GM21381 (cell line): ENCODE measurements at regions not wholly inside any gene's neighbourhood (a gene's known extent, or its start where the extent isn't known, plus 50 kb on each side); places are given as distances from the start of the nearest gene placed in this dataset.

Source experiments
- ATAC-seq: cut with Tn5 transposase; IDR thresholded peaks from one replicate; pipeline ENCODE4 v1.9.1; 2021; ENCODE audit warnings: mild to moderate bottlenecking, moderate library complexity; ENCODE audit not compliant: unreplicated experiment

DNA sequence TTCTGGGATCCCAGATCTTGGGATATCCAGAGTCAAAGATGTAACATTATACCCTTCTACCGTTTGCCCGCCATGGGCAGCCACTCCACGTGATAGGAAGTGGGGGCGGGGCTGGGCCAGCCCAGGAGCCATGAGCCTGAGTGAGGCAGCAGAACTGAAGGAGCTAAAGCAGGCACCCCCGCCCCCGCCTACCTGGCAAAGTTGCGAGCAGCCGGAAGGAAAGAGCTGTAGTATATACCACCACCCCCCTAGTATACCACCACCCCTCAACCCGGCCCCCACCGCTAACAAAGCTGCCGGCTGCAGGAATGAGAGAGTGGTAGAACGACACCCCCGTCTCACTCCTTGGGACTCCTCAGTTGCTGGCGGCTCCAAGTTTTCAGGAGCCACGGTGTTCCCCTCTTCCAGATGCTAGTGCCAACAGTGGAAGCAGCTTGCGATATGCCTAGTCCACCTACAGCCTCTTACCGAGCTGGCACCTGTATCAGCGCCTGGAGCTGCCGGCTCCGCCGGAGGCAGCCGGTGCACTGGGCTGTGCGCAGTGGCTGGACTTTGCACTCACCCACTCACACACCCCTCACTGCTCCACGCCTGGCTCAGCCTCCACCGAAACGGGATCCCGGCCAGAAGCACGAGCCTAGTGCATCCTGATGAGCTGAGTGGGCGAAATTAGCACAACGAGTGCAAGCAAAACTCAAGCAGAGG is 230.7 kb upstream of the PRR20A start:
- ATAC-seq = no peak

DNA sequence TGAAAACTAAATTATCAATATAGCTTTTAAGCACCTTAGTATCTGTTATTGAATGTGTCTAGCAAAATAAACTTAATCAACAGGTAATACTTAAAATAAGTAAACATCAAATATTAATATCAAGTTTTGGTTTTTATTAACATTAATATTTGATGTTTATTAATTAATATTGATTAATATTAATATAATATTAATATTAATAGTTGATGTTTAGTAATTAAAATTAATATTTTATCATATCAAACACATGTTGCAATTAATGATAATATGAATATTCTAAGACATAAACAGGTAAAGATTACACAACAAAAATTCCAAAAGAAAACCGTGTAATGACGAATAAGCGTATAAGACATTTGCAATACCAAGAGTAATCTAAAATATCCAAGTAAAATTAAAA is 222.8 kb upstream of the PRR20A start:
- no peak for ATAC-seq

DNA sequence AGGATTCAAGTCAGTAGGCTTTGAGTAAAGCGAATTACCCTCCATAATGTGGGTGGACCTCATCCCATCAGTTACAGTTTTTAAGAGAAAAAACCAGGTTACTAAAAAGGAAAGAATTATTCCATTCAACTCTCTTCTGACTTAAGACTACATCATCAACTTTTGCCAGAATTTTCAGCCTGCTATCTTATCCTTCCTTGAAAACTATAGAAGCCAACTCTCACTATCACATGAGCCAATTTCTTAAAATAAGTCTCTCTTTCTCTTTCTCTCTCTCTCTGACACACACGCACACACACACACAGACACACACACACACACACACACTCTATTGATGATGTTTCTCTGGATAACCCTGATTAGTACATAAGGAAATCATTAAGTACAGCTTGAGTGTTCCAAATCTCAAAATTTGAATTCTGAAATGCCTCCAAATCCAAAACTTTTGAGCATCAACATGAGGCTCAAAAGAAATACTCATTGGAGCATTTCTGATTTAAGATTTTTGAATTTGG is 217.0 kb upstream of the PRR20A start:
- no peak for ATAC-seq

DNA sequence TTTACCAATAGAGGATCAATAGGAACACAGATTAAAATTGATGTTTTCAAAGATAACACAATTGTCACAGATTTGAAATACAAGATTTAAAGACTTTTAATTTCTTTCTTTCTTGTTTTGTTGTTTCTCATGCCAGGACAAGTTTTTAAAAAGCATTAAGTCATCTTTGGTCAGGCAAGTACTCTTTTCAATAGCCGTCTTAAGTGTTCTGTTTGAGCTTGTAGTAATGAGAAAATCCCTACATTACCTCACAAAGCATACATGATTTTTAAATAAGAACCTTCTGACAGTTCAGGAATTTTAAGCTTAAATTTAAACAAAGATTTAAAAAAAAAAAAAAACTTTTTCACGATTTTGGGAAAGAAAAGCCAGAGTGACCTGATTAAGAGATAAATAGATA is 216.3 kb upstream of the PRR20A start:
- ATAC-seq = no peak

DNA sequence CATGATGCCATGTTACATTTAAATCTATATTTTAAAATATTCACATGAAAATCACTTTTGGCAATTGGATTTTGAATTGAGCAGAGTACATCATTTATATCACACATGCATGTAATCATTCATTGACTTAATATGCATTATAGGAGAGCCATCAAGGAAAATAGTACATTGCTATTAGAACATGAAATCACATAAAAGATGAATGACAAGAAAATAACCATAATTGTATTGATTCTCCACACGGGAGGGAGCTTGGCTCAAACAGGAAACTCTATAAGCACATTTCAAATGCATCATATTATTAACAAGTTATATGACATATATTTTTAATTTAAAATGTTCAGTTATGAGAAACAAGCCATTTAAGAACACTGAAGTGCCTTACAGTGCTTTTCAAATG is 208.6 kb upstream of the PRR20A start:
- no peak for ATAC-seq

DNA sequence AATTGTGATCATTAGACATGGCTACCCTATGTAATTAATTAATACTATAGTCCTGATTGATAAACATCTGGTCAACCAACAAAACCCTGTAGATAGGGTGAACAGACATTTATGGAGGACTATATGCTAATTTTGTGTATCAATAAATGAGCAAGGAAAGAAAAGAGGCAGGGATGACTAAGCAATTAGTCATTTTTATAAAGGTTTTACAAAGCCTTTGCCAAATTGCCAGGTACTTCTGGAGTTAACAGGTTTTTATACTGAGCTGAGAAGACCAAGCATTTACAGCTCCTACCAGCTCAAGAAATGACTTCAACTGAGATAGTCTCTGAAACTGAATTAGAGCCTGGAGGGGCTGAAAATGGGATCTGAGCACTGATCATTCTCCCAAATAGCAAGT is 186.8 kb upstream of the PRR20A start:
- no peak for ATAC-seq

DNA sequence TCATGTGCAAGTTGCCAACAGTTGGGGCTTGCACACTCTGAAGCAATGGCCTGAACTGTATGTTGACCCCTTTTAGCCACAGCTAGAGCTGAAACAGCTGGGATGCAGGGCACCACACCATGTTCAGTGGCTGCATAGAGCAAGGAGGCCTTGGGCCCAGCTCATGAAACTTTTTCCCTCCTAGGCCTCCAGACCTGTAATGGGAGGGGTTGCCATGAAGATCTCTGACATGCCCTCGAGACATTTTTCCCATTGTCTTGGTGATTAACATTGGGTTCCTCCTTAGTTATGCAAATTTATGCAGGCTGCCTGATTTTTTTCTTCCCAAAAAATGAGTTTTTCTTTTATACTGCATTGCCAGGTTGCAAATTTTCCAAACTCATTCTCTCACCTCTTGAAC is 165.1 kb upstream of the PRR20A start:
- no peak for ATAC-seq

DNA sequence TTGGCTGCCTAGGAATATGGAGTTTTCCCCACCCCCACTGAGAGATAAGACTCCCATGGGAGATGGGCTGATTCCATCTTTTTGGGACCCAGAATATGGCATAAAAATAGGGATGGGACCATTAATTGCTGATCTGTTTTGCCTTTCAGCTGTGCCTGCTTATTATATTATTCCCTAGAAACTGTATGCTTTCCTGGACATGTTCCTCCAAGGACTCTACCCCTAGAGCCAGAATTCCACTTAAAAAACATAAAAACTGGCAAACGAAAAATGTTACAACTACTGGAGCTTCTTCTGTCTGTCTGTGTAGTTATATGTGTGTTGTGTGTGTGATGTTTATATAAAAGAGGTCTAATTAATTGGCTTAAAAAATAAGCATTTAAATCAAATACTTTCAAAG is 159.9 kb upstream of the PRR20A start:
- no peak for ATAC-seq

DNA sequence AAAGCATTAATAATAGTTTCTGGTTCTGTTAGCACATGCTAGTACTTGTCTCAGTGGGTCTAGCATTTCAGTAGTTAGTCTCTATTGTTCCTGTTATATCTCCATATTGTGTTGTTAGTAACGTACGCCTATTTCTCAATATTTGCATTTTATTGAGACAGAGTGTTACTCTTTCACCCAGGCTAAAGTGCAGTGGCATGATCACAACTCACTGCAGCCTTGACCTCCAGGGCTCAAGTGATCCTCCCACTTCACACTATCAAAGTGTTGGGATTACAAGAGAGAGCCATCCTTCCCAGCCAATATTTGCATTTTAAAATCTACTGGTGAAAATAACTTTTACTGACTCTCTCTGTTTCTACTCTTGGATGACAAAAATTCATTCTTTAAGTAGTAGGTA is 154.6 kb upstream of the PRR20A start:
- no peak for ATAC-seq

DNA sequence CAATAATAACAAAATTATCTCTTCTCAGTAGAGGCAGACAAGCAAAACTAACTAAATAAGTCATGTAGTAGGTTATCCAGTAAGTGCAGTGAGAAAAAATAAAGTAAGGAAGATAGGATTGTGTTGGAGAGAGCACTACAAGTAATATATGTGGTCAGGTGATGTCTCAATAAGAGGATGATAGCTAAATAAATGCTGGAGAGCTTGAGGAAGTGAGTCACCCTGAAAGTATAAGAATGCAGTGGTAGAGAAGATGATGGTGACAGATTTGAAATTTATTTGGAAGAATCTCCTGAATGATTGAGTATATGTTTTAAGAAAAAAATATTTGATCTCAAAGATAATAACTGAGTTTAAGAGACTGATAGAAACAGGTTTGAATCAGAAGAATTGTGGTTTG is 152.2 kb upstream of the PRR20A start:
- ATAC-seq = no peak

DNA sequence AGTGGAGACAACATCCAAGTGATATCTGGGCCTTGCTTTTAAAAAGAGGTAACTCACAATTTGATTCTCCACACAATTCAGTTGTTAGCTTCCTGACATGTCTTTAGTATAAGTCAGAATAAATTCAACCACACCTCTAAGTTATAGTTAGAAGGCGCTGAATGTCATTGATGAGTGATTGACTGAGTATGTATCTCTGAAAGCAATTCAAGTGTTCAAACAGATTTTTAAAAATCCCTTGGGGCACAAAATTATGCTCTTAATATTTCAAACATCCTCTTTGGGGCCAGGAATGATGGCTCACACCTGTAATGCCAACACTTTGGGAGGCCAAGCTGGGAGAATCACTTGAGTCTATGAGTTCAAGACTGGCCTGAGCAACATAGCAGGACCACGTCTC is 137.0 kb upstream of the PRR20A start:
- no peak for ATAC-seq

DNA sequence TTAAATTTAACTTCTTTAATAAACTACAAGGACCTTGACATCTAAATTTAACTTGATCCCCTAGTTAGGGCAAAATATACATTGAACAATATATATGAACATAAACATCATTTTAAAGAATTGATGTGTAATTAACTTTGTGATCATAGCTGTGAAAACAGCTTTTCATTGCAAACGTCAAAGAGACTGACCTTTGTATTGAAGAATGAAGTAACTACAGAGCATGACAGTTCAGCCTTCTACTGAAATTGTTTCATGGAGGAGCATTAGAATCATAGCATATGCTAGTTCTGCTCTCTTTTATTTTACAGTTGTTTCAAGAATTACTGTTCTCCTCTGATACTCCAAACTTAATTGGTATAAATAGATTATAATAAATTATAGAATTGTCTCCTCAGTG is 123.4 kb upstream of the PRR20A start:
- ATAC-seq = no peak

DNA sequence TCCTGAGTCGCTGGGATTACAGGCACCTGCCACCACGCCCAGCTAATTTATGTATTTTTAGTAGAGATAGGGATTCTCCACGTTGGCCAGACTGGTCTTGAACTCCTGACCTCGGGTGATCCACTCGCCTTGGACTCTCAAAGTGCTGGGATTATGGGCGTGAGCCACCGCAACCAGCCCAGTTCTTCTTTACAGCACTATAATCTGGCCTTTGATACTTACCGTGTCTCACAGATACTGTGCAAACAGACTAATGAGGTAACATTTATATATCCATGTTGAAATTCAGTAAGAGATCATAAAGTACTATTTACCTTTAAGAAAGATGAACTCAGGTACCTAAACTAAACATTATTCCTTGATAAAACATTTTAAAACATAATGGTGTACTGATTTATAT is 121.8 kb upstream of the PRR20A start:
- no peak for ATAC-seq

DNA sequence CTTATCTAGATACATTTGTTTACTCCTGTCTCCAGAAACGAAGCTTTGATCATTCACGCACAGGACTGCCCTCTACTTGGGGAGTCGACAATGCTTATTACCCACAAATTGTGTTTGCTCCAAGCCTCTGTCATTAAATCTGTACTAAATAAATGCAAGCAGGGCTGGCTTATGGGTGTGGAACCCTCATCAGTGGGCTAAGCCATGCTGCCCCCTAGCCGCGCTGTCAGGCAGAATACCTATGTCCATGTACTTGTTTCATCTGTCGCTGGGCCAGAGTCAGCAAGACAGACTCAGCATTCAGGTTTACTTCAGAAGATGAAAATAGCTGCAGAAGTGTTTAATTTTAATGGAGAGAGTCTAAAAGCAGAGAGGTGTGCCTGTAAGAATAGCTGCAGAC is 110.0 kb upstream of the PRR20A start:
- no peak for ATAC-seq

DNA sequence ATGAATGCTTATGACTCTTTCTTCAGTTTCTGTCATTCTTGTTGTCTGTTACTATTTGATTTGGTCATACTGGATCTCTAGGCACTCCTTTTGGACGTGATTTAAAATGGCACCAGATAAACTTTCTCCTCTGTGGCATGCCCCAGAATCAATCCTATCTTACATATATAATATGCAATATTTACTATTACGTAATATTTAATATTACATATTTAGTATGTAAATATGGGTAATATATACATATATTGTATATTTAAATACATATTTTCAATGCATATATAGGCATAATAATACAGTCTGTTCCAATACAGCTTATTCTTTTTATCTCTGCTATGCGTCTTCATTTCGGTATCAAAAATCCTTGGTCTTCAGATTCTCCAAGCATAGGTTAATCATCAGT is 104.4 kb upstream of the PRR20A start:
- ATAC-seq = no peak

DNA sequence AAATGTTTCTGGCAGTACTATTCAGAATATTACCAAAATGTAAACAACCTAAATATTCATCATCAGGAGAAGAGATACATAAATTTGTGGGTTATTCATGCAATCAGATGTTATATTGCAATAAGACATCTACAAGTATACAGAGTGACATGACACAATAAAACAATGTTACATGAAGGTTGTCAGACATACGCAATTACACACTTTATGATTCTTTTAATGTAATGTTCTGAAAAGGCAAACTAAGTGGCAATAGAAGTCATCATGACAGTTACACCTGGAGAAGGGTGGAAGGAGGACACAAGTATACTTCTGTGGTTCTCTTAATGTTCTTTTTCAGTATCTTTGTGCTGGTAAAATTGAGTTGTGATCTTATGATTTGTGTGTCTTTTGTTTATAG is 95.8 kb upstream of the PRR20A start:
- no peak for ATAC-seq

DNA sequence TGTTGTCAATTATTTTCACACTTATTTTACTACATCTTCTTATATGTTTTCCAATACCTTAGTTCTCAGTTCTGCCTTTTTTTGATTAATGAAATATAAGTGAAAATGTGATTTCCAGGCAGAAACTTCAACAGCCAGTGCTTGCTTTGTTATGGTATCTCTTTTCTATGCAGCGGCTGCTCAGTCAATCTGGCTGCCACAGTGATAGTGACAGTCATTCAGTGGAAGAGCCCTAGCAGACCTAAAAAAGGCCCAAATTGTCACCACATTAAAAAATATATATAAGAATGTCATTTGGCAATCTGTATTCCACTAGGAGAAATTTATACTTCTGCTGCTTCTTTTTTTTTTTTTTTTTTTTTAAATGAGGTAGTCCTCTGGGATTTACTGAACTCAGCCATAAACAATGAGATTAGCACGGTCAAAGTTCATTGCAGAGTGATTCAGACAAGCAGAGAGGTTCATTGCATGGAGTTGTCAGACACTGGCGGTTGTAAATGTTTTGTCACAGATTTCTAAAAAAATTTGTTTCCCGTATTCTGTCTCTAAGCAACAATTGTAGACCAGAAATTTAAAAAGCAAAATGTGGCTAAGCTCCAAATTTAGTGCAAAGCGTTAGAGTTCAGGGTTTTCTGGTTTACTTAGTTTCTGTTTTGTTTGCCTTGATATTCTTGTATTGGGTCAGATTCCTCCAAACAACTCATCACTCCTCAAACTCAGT is 94.7 kb upstream of the PRR20A start:
- ATAC-seq = no peak

DNA sequence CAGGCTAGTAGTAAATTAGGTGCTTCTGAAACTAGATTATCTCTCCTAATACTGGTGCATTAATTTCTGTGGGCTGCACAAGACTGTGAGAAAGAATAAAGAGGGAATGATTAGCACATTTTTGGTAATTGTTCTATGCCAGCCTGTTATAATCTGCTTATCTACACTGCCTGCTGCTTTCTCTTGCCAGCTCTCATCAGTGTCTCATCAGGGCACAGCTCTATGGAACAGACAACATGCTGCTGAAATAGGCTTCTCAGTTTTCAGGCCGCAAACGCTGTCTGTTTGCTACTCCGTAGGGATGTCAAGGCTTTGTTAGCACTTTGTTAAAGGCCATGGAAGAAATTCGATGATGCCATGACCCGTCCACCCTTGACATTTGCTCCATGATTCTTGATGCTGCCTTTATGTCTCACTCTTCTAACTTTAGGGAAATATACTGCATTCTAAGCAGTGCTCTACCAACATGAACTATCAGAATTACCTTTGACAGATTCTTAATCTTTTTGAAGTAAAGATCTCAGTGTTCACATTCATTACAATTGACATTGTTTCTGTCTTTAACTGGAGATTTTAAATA is 84.0 kb upstream of the PRR20A start:
- no peak for ATAC-seq

DNA sequence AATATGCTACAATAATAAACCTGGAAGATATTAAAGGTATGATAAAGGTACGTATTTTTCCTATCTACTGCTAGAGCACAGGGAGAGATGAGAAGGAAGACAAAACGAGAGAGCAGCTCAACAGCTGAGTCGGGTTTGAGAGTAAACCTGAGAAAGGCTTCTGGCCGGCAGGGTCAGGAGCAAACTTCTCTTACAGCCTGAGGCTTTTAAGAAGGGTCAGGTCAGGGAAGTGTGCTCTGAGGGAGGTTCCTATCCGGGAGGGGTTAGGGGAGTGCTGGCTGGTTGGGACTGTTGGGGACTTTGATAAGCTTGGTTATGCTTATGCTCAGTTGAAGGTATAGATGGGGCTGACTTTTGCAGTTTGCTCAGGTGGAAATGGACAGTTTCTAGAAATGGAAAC is 77.7 kb upstream of the PRR20A start:
- ATAC-seq = no peak

DNA sequence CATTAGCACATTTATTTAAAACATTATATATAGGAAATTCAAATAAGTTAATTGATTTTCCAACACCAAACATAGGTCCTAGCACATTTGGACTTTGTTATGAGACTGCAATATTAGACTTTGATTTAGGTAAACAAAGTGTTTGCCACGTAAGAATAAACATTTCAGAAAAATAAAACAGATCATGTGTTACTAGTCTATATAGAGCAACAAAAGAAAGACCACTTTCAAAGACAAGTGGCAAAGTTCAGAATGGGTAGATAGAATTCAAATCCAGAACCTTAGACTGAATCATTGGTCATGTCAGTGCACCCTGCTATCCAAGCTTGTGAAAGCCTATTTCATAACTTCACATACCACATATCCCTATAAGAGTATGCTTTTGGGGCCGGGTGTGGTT is 66.7 kb upstream of the PRR20A start:
- no peak for ATAC-seq

DNA sequence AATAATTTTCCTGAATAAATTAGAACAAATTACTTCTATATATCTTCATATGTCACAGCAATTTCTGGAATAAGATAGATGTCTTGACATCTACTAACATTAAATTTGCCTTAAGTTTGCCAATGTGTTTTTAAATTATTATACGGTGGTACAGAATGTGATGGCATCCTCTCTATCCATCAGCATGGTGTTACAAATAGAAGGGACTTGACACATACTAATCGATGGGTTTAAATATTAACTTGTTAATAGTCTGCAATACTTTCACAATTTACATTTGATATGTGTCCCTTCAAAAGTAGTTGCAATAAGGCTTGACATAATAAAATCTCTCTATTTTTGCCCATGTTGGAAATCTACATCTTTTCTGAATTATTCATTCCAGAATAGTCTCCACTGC is 65.1 kb upstream of the PRR20A start:
- no peak for ATAC-seq

DNA sequence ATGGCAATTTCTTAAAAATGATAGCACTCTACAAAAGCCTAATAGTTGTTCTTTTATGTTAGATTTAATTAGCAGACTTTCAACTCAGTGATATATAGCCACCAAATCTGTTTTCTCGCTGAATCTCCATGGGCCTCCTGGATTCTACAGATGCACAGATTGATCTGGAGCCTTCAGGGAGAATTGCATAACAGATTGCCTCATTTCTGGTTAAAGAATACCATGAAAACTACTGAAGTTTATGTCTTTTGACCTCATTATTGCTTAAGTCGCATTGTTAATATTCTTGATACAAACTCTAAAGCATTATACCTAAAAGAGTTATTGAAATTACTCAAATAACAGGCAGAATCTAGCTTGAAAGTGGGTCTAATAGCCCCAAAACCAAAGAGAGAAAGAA is 53.7 kb upstream of the PRR20A start:
- ATAC-seq = no peak
